GM23248 (cell line): ENCODE measurements at regions not wholly inside any gene's neighbourhood (a gene's known extent, or its start where the extent isn't known, plus 50 kb on each side); places are given as distances from the start of the nearest gene placed in this dataset.

ENCODE experiments used
- EZH2 ChIP-seq: fragments of 200-600 bp; sonication (generic); IDR thresholded peaks from 2 replicates; pipeline ENCODE4 v1.6.1; 2018; ENCODE audit warnings: antibody characterized with exemption, mild to moderate bottlenecking; ENCODE audit not compliant: insufficient read depth, poor library complexity, severe bottlenecking
- EZH2phosphoT487 ChIP-seq: fragments of 200-600 bp; sonication (generic); IDR thresholded peaks from 2 replicates; pipeline ENCODE4 v1.6.1; 2018; ENCODE audit warnings: antibody characterized with exemption, moderate library complexity, mild to moderate bottlenecking, low read depth; ENCODE audit not compliant: insufficient read depth

DNA sequence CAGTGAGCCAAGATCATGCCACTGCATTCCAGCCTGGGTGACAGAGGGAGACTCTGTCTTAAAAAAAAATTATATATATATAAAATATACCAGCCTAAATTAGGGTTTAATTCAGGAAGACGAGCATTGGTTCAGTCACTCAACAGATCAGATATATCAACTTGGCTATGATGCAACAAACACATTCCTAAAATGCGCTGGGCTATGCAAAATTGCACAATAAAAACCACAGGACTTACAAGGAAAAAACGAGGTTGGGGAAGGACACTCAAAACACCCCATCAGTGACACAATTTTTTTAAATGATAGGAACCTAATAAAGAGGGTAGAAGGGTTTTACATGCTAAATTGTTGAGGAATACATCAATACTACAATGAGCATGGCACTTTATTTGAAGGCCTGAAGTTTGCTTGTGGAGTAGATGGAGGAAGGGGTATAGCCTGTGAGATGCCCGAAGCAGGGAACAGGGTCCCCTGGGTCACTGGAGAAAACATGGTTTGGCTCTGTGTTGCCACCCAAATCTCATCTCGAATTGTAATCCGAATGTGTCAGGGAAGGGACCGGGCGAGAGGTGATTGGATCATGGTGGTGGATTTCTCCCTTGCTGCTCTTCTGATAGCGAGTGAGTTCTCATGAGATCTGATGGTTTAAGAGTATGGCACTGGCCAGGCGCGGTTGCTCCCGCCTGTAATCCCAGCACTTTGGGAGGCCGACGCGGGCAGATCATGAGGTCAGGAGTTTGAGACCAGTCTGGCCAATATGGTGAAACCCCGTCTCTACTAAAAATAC, 71.2 kb downstream of the TNFAIP2 start:
- TF ChIP-seq EZH2phosphoT487: no peak
- TF ChIP-seq EZH2: no peak
